Panc1 (cell line): ENCODE measurements at regions not wholly inside any gene's neighbourhood (a gene's known extent, or its start where the extent isn't known, plus 50 kb on each side); places are given as distances from the start of the nearest gene placed in this dataset.

Experiments used
- ATAC-seq: fragments of 200-7000 bp; cut with Tn5 transposase; 2 replicates; pipeline ENCODE4 v1.9.1; 2020; ENCODE audit warnings: mild to moderate bottlenecking, moderate library complexity
- BruUV-seq: library from RNA; stranded (reverse); fragments of 400-500 nt; replicated peaks from 2 replicates; lab custom pipeline; 2021; lab: Mats Ljungman, UMichigan
- CTCF ChIA-PET: fragments of 300-600 bp; sonication (Branson Sonifier 250); formaldehyde crosslinking; loops from one replicate; lab custom pipeline; 2022; ENCODE audit warnings: antibody characterized with exemption; lab: Charles Lee
- POLR2A ChIA-PET: fragments of 300-600 bp; sonication (Branson Sonifier 250); formaldehyde crosslinking; loops from one replicate; lab custom pipeline; 2022; ENCODE audit warnings: antibody characterized with exemption; lab: Charles Lee
- DNase-seq: peaks from one replicate; pipeline ENCODE4 v3.0.0-alpha.2; 2010; ENCODE audit warnings: low read depth, low spot score
- H3K27ac ChIP-seq: 2 replicates; pipeline ENCODE4 v1.5.1; 2011; ENCODE audit warnings: mild to moderate bottlenecking, low read length, inconsistent platforms
- H3K27me3 ChIP-seq: fragments of 200-500 bp; sonication (Bioruptor generic); 2 replicates; pipeline ENCODE4 v1.6.0; 2014; ENCODE audit warnings: low read length, inconsistent platforms; ENCODE audit not compliant: control insufficient read depth, insufficient read depth
- H3K36me3 ChIP-seq: fragments of 200-500 bp; sonication (Bioruptor generic); 2 replicates; pipeline ENCODE4 v1.5.1; 2014; ENCODE audit warnings: inconsistent platforms, mild to moderate bottlenecking, low read length, moderate library complexity; ENCODE audit not compliant: control insufficient read depth, insufficient read depth
- H3K4me1 ChIP-seq: 2 replicates; pipeline ENCODE4 v1.5.1; 2011; ENCODE audit warnings: inconsistent platforms, mild to moderate bottlenecking, low read length, moderate library complexity; ENCODE audit not compliant: control insufficient read depth, insufficient read depth
- H3K4me3 ChIP-seq, 2 experiments: 2 replicates each; pipeline ENCODE4 v1.5.1; 2011 to 2012; ENCODE audit warnings: low read depth in 2 of 2, low read length in 2 of 2, mild to moderate bottlenecking in 2 of 2, inconsistent platforms in 1 of 2, moderate library complexity in 1 of 2
- H3K9me3 ChIP-seq: fragments of 200-500 bp; sonication (Bioruptor generic); 2 replicates; pipeline ENCODE4 v1.5.1; 2014; ENCODE audit warnings: low read depth, mild to moderate bottlenecking, inconsistent platforms, low read length, moderate library complexity; ENCODE audit not compliant: control insufficient read depth, insufficient read depth
- POLR2AphosphoS5 ChIP-seq: IDR thresholded peaks from 2 replicates; pipeline ENCODE4 v1.6.1; 2012; ENCODE audit warnings: mild to moderate bottlenecking, low read depth, low read length, moderate library complexity
- SIN3A ChIP-seq: IDR thresholded peaks from 2 replicates; pipeline ENCODE4 v1.6.1; 2012; ENCODE audit warnings: low read depth, mild to moderate bottlenecking, low read length, moderate library complexity, borderline replicate concordance; ENCODE audit not compliant: insufficient read depth
- TCF7L2 ChIP-seq: IDR thresholded peaks from 2 replicates; pipeline ENCODE4 v1.6.1; 2011; ENCODE audit warnings: mild to moderate bottlenecking, low read depth, low read length, inconsistent platforms
- in situ Hi-C: cut with HindIII; loops from 2 replicates; pipeline ENCODE4 v1.10.0; 2016; ENCODE audit warnings: low sequenced_read_pairs, low pct_unique_long_range_greater_than_20kb
- intact Hi-C: fragments of 100-400 bp; cut with micrococcal nuclease; formaldehyde crosslinking; loops from one replicate; pipeline ENCODE4 v1.10.0; 2022; ENCODE audit not compliant: unreplicated experiment
- TF ChIP-seq, protein P1 (sequence below): fragments of 450-650 bp; IDR thresholded peaks from 2 replicates; pipeline ENCODE4 v1.5.1; 2017; ENCODE audit warnings: mild to moderate bottlenecking
- TF ChIP-seq, protein P2 (sequence below), 2 experiments: IDR thresholded peaks; 2 replicates each; pipeline ENCODE4 v1.6.1; 2011 to 2012; ENCODE audit warnings: low read depth in 2 of 2, control low read depth in 1 of 2, low read length in 1 of 2, mild to moderate bottlenecking in 1 of 2, moderate library complexity in 1 of 2; ENCODE audit not compliant: insufficient read depth in 1 of 2

DNA sequence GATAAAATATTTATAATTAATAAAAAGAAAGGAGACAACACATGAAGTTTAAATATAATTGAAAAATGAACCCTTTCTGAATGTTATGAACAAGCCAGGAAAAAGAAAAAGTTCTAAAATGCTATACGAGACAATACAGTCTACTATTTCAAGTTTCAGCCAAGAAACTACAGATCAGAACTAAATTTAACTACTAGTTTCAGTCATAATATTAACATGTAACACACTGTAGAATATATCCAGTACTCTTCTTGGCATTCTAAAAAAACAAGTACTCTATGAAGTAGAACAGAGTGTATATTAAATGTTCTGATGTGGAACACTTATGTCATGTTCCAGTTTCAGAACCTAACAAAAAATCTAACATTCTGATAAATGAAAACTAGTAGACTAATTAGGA, 679.7 kb downstream of the FAT4 start:
- intact Hi-C loops, result no loop called here
- H3K4me1 ChIP-seq, result no peaks in the 10 kb centered on the region
- CTCF ChIA-PET, result no interaction called here
- in situ Hi-C loops, result no loop called here
- BruUV-seq, result no TSS peak
- DNase-seq (no peak), ATAC-seq (no peak)
- no peak overlapping the region for H3K4me3 ChIP-seq
- no peaks in the 10 kb centered on the region for H3K9me3 ChIP-seq
- H3K27ac ChIP-seq, result no peak overlapping the region
- no peaks in the 10 kb centered on the region for H3K36me3 ChIP-seq
- POLR2A ChIA-PET, result no interaction called here
- no peaks in the 10 kb centered on the region for H3K27me3 ChIP-seq
- TF ChIP-seq SIN3A (no peak), POLR2AphosphoS5 (no peak)
- TF ChIP-seq, protein P1, sequence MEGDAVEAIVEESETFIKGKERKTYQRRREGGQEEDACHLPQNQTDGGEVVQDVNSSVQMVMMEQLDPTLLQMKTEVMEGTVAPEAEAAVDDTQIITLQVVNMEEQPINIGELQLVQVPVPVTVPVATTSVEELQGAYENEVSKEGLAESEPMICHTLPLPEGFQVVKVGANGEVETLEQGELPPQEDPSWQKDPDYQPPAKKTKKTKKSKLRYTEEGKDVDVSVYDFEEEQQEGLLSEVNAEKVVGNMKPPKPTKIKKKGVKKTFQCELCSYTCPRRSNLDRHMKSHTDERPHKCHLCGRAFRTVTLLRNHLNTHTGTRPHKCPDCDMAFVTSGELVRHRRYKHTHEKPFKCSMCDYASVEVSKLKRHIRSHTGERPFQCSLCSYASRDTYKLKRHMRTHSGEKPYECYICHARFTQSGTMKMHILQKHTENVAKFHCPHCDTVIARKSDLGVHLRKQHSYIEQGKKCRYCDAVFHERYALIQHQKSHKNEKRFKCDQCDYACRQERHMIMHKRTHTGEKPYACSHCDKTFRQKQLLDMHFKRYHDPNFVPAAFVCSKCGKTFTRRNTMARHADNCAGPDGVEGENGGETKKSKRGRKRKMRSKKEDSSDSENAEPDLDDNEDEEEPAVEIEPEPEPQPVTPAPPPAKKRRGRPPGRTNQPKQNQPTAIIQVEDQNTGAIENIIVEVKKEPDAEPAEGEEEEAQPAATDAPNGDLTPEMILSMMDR, result no peak

DNA sequence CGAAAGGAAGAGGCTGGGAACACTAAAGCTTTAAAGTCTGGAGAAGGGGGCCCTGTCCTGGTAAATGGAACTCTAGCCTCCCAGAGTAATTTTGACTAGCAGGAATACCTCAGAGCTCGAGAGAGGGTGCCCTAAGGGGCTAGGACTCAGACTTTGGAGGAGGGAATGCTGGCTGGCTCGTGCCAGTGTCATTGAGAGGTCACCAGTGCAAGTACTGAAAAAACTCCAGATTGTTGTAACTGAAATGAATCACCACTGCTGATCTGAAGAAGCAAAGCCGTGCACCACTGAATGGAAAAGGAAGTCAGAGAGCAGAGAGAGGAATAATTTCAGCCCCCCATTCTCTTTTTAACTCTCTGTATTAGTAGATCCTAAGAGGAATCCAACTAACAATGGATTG, 690.2 kb downstream of the FAT4 start:
- in situ Hi-C loops (no loop called here), intact Hi-C loops (no loop called here)
- no peaks in the 10 kb centered on the region for H3K4me1 ChIP-seq
- H3K27me3 ChIP-seq, result no peaks in the 10 kb centered on the region
- no peak for TF ChIP-seq SIN3A
- TF ChIP-seq, protein P1, result no peak
- TF ChIP-seq TCF7L2, result no peak
- TF ChIP-seq POLR2AphosphoS5, result no peak
- TF ChIP-seq, protein P2, sequence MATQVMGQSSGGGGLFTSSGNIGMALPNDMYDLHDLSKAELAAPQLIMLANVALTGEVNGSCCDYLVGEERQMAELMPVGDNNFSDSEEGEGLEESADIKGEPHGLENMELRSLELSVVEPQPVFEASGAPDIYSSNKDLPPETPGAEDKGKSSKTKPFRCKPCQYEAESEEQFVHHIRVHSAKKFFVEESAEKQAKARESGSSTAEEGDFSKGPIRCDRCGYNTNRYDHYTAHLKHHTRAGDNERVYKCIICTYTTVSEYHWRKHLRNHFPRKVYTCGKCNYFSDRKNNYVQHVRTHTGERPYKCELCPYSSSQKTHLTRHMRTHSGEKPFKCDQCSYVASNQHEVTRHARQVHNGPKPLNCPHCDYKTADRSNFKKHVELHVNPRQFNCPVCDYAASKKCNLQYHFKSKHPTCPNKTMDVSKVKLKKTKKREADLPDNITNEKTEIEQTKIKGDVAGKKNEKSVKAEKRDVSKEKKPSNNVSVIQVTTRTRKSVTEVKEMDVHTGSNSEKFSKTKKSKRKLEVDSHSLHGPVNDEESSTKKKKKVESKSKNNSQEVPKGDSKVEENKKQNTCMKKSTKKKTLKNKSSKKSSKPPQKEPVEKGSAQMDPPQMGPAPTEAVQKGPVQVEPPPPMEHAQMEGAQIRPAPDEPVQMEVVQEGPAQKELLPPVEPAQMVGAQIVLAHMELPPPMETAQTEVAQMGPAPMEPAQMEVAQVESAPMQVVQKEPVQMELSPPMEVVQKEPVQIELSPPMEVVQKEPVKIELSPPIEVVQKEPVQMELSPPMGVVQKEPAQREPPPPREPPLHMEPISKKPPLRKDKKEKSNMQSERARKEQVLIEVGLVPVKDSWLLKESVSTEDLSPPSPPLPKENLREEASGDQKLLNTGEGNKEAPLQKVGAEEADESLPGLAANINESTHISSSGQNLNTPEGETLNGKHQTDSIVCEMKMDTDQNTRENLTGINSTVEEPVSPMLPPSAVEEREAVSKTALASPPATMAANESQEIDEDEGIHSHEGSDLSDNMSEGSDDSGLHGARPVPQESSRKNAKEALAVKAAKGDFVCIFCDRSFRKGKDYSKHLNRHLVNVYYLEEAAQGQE (IDR thresholded peaks at IDR 0.05; ENCODE audit: insufficient read depth in 1 of 2, low read depth in 2 of 2, low read length in 1 of 2), result no peak
- POLR2A ChIA-PET, result no interaction called here
- H3K4me3 ChIP-seq, result no peak overlapping the region
- H3K9me3 ChIP-seq, result no peaks in the 10 kb centered on the region
- ATAC-seq, result no peak
- DNase-seq, result no peak
- no peak overlapping the region for H3K27ac ChIP-seq
- CTCF ChIA-PET, result no interaction called here
- H3K36me3 ChIP-seq, result no peaks in the 10 kb centered on the region
- no TSS peak for BruUV-seq
